IMR-90 (cell line): ENCODE measurements at regions not wholly inside any gene's neighbourhood (a gene's known extent, or its start where the extent isn't known, plus 50 kb on each side); places are given as distances from the start of the nearest gene placed in this dataset.

Experiments
- ATAC-seq: fragments of 200-7000 bp; cut with Tn5 transposase; 2 replicates; pipeline ENCODE4 v1.9.1; 2020; ENCODE audit warnings: low read depth, mild to moderate bottlenecking, moderate library complexity
- BruUV-seq: library from RNA; stranded (reverse); fragments of 400-500 nt; replicated peaks from 2 replicates; lab custom pipeline; 2021; lab: Mats Ljungman, UMichigan
- CTCF ChIA-PET: fragments of 300-600 bp; formaldehyde crosslinking; extraction: SDS; loops from one replicate; lab custom pipeline; 2021; ENCODE audit warnings: antibody characterized with exemption; lab: Yijun Ruan, JAX
- POLR2A ChIA-PET: fragments of 300-600 bp; sonication (Branson Sonifier 250); formaldehyde crosslinking; loops from one replicate; lab custom pipeline; 2022; ENCODE audit warnings: antibody characterized with exemption; ENCODE audit not compliant: unreplicated experiment; lab: Charles Lee
- DNase-seq: peaks from one replicate; pipeline ENCODE4 v3.0.0; 2013
- H2AFZ ChIP-seq: replicated peaks from 2 replicates; pipeline ENCODE3; 2013; ENCODE audit warnings: low read length, mild to moderate bottlenecking; ENCODE audit not compliant: poor library complexity
- H2AK5ac ChIP-seq: 2 replicates; pipeline ENCODE4 v1.6.1; 2013; ENCODE audit warnings: low read depth, low read length, inconsistent platforms
- H2AK9ac ChIP-seq: replicated peaks from 2 replicates; pipeline ENCODE3; 2013; ENCODE audit warnings: mild to moderate bottlenecking, low read depth, low read length, moderate library complexity; ENCODE audit not compliant: poor library complexity
- H2BK120ac ChIP-seq: 2 replicates; pipeline ENCODE4 v1.6.1; 2013; ENCODE audit warnings: low read depth, low read length, inconsistent platforms
- H2BK15ac ChIP-seq: 3 replicates; pipeline ENCODE4 v1.6.1; 2013; ENCODE audit warnings: low read depth, low read length, inconsistent platforms
- H2BK20ac ChIP-seq: 2 replicates; pipeline ENCODE4 v1.6.1; 2013; ENCODE audit warnings: low read depth, mild to moderate bottlenecking, inconsistent platforms, low read length, moderate library complexity
- H2BK5ac ChIP-seq: 2 replicates; pipeline ENCODE4 v1.6.1; 2013; ENCODE audit warnings: mild to moderate bottlenecking, low read depth, low read length, inconsistent platforms; ENCODE audit not compliant: poor library complexity, severe bottlenecking
- H3K14ac ChIP-seq: replicated peaks from 2 replicates; pipeline ENCODE4 v1.6.1; 2013; ENCODE audit warnings: low read depth, low read length, inconsistent platforms
- H3K18ac ChIP-seq: 2 replicates; pipeline ENCODE4 v1.6.1; 2013; ENCODE audit warnings: low read depth, low read length, control low read depth
- H3K23ac ChIP-seq: 2 replicates; pipeline ENCODE4 v1.6.1; 2013; ENCODE audit warnings: low read depth, low read length, inconsistent platforms
- H3K27ac ChIP-seq: 2 replicates; pipeline ENCODE4 v1.5.1; 2013; ENCODE audit warnings: mild to moderate bottlenecking, control low read depth, low read length; ENCODE audit not compliant: insufficient read depth
- H3K27me3 ChIP-seq: 2 replicates; pipeline ENCODE4 v1.6.1; 2013; ENCODE audit warnings: low read length; ENCODE audit not compliant: control insufficient read depth, insufficient read depth
- H3K36me3 ChIP-seq: 2 replicates; pipeline ENCODE4 v1.6.1; 2013; ENCODE audit warnings: low read length, mixed read lengths; ENCODE audit not compliant: control insufficient read depth, insufficient read depth
- H3K4ac ChIP-seq: 2 replicates; pipeline ENCODE4 v1.6.1; 2013; ENCODE audit warnings: low read depth, low read length, inconsistent platforms
- H3K4me1 ChIP-seq: 2 replicates; pipeline ENCODE4 v1.6.1; 2013; ENCODE audit warnings: low read length, mixed read lengths; ENCODE audit not compliant: control insufficient read depth, insufficient read depth
- H3K4me2 ChIP-seq: 2 replicates; pipeline ENCODE4 v1.6.1; 2013; ENCODE audit warnings: low read depth, mild to moderate bottlenecking, control low read depth, low read length, moderate library complexity
- H3K4me3 ChIP-seq: 2 replicates; pipeline ENCODE4 v1.5.1; 2013; ENCODE audit warnings: low read depth, mild to moderate bottlenecking, control low read depth, low read length, moderate library complexity; ENCODE audit not compliant: insufficient read depth
- H3K56ac ChIP-seq: 2 replicates; pipeline ENCODE4 v1.6.1; 2013; ENCODE audit warnings: low read length, inconsistent platforms; ENCODE audit not compliant: insufficient read depth; ENCODE audit errors: extremely low read depth
- H3K79me1 ChIP-seq, 2 experiments: 2 replicates each; pipeline ENCODE4 v1.6.1; 2013; ENCODE audit warnings: low read length in 2 of 2, inconsistent platforms in 1 of 2, low read depth in 1 of 2
- H3K9ac ChIP-seq: 2 replicates; pipeline ENCODE4 v1.6.1; 2013; ENCODE audit warnings: low read depth, low read length, control low read depth
- H3K9me1 ChIP-seq: 2 replicates; pipeline ENCODE4 v1.6.1; 2013; ENCODE audit warnings: low read length, inconsistent platforms; ENCODE audit not compliant: insufficient read depth
- H3K9me3 ChIP-seq: 2 replicates; pipeline ENCODE4 v1.6.1; 2013; ENCODE audit warnings: low read length; ENCODE audit not compliant: control insufficient read depth, insufficient read depth
- H4K20me1 ChIP-seq: 2 replicates; pipeline ENCODE4 v1.6.1; 2013; ENCODE audit warnings: low read length, inconsistent platforms; ENCODE audit not compliant: insufficient read depth
- H4K5ac ChIP-seq: 2 replicates; pipeline ENCODE4 v1.6.1; 2013; ENCODE audit warnings: mild to moderate bottlenecking, low read depth, low read length, control low read depth
- H4K8ac ChIP-seq, 2 experiments: 2 replicates each; pipeline ENCODE4 v1.6.1; 2013; ENCODE audit warnings: low read depth in 2 of 2, low read length in 2 of 2, control low read depth in 1 of 2, inconsistent platforms in 1 of 2
- H4K91ac ChIP-seq: 2 replicates; pipeline ENCODE4 v1.6.1; 2013; ENCODE audit warnings: low read depth, low read length, inconsistent platforms; ENCODE audit not compliant: insufficient read depth
- MXI1 ChIP-seq: IDR thresholded peaks from 2 replicates; pipeline ENCODE4 v1.6.1; 2012; ENCODE audit warnings: low read depth, mild to moderate bottlenecking, low read length, moderate library complexity, borderline replicate concordance
- RCOR1 ChIP-seq: IDR thresholded peaks from 2 replicates; pipeline ENCODE4 v1.6.1; 2012; ENCODE audit warnings: mild to moderate bottlenecking, low read length, improper control_type of control experiment; ENCODE audit not compliant: insufficient replicate concordance
- SMC3 ChIP-seq: fragments of 150-350 bp; IDR thresholded peaks from 2 replicates; pipeline ENCODE4 v1.6.1; 2016; ENCODE audit warnings: low read depth, mild to moderate bottlenecking, antibody characterized with exemption, low read length, moderate library complexity
- WGBS, 2 experiments: methylation state at CpG; one replicate each; pipeline versions ENCODE4 v1.1.5 to v1.1.7; 2013; ENCODE audit warnings: missing lambda C conversion rate in 2 of 2; ENCODE audit not compliant: insufficient read length in 1 of 2; ENCODE audit errors: extremely low coverage in 2 of 2; 5-methylcytosine and 5-hydroxymethylcytosine counted together
- dilution Hi-C: fragments of 300-500 bp; cut with HindIII; formaldehyde crosslinking; loops from one replicate; pipeline ENCODE4 v1.14.3; 2018; ENCODE audit warnings: low sequenced_read_pairs; ENCODE audit not compliant: unreplicated experiment
- in situ Hi-C: fragments of 300-500 bp; cut with MboI; formaldehyde crosslinking; loops from 3 replicates; pipeline ENCODE4 v1.14.3; 2019; ENCODE audit warnings: low sequenced_read_pairs, inconsistent platforms, mixed read lengths
- intact Hi-C: fragments of 100-400 bp; cut with micrococcal nuclease; formaldehyde crosslinking; loops from 2 replicates; pipeline ENCODE4 v1.10.0; 2022
- TF ChIP-seq, protein P1 (sequence below): conservative IDR thresholded peaks from 2 replicates; pipeline ENCODE4 v1.5.1; 2012; ENCODE audit warnings: mild to moderate bottlenecking, low read depth, low read length, improper control_type of control experiment
- TF ChIP-seq, protein P2 (sequence below): fragments of 150-350 bp; IDR thresholded peaks from 2 replicates; pipeline ENCODE4 v1.6.1; 2017; ENCODE audit warnings: mild to moderate bottlenecking, antibody characterized with exemption, low read length, low read depth

DNA sequence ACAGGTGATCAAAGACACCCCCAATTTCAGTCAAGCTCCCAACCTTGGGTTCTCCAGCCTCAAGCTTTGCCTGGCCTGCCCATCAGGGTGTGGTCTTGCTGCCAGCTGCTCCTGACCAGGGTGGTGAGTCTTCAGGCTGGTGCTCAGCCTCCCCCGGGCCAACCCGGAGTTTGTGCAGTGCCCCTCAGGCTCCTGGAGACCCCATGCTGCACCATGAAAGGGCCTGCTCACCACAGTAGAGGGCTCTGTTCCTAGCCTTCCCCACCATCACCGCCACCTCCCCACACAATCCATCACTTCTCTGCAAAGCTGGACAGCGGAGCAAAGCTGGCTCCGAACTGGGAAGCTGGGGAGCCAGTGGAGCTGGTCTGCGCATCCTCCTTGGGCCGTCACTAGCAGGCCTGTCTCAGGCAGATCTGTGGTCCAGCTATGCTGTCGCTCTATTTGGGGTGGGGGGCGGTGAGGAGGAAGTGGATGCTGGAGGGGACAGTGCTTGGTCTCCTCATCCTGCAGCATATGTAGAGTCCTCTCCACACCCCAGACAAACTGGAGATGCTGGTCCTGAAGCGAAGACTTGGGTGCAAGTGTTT, 88.5 kb upstream of the RPL38 start:
- CTCF ChIA-PET: no interaction called here
- DNase-seq (no peak), ATAC-seq (no peak)
- BruUV-seq: no TSS peak
- Histone ChIP-seq H4K5ac (no peak overlapping the region), H3K9me3 (peaks cover 38% of the 10 kb centered on the region), H4K20me1 (no peaks in the 10 kb centered on the region), H2AFZ (no peak overlapping the region), H2AK9ac (peak overlapping the region; percentile 24), H3K4me1 (no peaks in the 10 kb centered on the region), H3K27ac (no peak overlapping the region), H3K4ac (no peak overlapping the region), H2BK20ac (no peak overlapping the region), H2AK5ac (no peak overlapping the region), H3K4me3 (no peak overlapping the region), H3K9me1 (no peaks in the 10 kb centered on the region), H3K14ac (no peak overlapping the region), H2BK15ac (no peak overlapping the region), H3K23ac (no peak overlapping the region), H4K91ac (no peak overlapping the region), H2BK120ac (no peak overlapping the region), H3K4me2 (no peak overlapping the region), H3K56ac (no peak overlapping the region), H3K18ac (no peak overlapping the region), H2BK5ac (no peak overlapping the region), H3K27me3 (no peaks in the 10 kb centered on the region), H3K9ac (no peak overlapping the region), H3K79me1 (no peaks in the 10 kb centered on the region), H4K8ac (no peak overlapping the region), H3K36me3 (no peaks in the 10 kb centered on the region)
- 59% methylated on average over 2 of the region's 10 CpGs; no CpG with 5 or more reads in 1 of the 2 experiments for WGBS, 2 experiments
- TF ChIP-seq, protein P1, sequence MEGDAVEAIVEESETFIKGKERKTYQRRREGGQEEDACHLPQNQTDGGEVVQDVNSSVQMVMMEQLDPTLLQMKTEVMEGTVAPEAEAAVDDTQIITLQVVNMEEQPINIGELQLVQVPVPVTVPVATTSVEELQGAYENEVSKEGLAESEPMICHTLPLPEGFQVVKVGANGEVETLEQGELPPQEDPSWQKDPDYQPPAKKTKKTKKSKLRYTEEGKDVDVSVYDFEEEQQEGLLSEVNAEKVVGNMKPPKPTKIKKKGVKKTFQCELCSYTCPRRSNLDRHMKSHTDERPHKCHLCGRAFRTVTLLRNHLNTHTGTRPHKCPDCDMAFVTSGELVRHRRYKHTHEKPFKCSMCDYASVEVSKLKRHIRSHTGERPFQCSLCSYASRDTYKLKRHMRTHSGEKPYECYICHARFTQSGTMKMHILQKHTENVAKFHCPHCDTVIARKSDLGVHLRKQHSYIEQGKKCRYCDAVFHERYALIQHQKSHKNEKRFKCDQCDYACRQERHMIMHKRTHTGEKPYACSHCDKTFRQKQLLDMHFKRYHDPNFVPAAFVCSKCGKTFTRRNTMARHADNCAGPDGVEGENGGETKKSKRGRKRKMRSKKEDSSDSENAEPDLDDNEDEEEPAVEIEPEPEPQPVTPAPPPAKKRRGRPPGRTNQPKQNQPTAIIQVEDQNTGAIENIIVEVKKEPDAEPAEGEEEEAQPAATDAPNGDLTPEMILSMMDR: no peak
- TF ChIP-seq MXI1: no peak
- TF ChIP-seq, protein P2, sequence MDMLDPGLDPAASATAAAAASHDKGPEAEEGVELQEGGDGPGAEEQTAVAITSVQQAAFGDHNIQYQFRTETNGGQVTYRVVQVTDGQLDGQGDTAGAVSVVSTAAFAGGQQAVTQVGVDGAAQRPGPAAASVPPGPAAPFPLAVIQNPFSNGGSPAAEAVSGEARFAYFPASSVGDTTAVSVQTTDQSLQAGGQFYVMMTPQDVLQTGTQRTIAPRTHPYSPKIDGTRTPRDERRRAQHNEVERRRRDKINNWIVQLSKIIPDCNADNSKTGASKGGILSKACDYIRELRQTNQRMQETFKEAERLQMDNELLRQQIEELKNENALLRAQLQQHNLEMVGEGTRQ: no peak
- no peak for TF ChIP-seq SMC3
- TF ChIP-seq RCOR1: no peak
- intact Hi-C loops: no loop called here
- POLR2A ChIA-PET: no interaction called here
- in situ Hi-C loops: loop anchor here (25.0 kb wide), 1 partner anchor 153 kb away; no protein-coding TSS in a partner anchor
- dilution Hi-C loops: no loop called here
